Fibroblast of peridontal ligament (primary cell): ENCODE measurements at regions not wholly inside any gene's neighbourhood (a gene's known extent, or its start where the extent isn't known, plus 50 kb on each side); places are given as distances from the start of the nearest gene placed in this dataset.
A peak's percentile ranks its signal among the peaks of the same experiment; 100 is the strongest.

Source experiments
- DNase-seq: peaks from one replicate; pipeline ENCODE4 v3.0.0-alpha.2; 2010; ENCODE audit errors: extremely low read depth

DNA sequence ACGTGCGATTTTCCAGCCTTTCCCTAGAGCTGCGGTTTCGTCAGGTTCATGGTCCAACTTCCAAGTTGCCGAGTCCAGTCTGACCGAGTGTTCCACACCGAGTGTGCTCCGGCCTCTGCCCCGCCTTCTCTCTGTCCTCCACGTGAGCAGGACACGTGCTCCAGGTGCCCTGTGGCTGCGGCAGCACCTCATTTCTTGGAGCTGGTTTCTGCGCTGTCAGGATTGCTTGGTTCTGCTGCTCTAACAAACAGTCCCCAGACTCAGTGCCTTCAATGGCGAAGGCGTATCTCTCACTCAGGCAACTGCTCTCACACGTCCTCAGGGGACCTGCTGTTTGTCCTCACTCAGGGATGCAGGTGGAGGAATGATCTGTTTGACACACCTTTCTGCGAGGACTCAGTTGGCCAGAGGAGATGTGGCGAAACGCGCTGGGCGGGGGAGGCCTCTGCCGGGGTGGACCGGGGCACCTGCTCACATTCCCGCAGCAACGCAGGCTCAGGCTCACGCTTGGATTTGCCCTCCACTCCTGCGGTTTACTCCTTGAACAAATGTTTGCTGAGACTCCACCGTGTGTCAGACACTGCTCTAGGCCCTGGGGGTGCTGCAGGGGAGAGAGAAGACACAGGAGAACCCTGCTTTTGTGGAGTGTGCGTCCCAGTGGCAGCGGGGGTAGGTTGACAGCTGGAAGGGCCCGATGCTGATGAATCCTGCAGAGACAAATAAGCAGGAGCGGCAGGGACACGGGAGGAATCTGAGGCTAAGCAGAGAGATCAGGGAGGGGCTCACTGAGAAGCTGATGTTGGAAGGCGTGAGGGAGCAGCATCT, 63.4 kb upstream of the FBRSL1 start:
- DNase-seq, result no peak

DNA sequence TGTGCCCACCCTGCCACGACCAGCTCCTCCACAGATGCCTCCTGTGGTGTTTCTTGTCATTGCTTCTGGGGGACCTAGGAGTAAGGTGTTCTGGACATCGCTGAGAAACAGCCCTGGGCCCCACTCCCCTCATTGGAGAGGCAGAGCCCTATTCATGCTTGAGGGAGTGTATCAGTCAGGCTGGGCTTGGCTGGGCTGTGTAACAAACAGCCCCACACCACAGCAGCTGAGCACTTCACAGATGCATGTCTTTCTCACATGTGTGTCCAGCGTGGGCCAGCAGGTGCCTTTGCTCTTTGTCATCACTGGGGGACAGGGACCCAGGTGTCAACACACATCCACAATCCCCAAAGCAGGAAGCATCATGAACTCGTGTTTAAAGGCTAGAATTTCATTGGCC, 65.1 kb upstream of the FBRSL1 start:
- no peak for DNase-seq

DNA sequence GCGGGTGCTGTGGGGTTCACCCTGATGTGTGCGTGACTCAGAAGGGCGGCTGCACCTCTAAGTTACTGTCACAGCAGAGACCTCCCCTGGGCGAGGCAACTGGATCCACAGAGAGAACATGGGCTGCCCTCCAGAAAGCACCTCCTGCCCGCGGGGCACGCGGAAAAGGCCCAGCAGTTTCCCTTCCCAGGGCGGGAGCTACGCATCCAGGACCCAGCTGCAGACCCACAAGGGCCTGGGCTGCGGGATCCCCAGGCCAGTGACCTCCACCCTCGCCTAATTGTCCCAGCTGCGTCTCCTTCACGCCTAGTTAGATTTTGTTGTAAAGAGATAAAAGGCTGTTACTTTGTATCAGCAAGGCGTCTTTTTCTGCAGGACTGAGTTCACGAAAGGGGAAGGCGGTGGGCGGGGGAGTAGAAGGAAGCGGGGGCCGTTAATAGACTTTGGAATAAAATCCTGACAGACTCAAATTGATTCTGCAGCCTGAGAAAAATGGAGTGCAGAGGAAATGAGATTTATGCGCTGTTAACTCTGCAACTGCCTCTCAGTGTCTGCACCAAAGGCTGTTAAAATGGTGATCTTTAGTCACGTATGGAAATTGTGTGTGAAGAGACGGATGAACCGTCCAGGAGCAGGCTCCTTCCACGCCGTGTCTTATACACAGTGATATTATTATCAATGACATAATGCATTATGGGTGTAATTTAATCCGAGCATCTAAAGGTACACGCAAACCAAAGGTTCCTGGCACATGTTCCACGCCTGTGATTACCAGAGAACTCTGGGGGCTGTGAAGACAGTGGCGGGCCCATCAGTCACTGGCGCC, 65.9 kb upstream of the FBRSL1 start:
- no peak for DNase-seq

DNA sequence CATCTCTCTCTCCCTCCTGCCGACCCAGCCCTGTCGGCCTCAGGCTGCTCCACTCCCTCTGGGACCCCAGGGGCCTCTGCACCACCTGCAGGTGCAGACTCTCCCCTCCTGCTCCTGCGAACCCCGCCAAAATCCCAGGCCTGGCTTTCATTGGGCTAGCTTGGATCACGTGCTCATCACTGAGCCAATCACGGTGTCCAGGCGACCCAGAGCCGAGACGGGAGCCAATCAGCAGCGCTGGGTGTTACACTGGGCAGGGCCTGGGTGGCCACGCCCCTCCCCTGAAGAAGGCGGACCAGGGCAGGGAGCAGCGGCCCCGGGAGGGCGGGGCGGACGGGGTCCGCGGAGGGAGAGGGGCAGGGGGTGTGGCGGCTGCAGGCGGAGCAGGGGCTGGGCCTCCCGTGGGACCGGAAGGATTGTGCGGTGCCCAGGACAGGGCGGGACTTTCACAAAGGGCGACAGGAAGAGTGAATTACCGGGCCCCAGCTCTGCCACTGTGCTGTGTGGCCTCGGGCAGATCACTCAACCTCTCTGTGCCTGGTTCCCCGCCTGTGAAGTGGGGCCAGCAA, 66.6 kb upstream of the FBRSL1 start:
- DNase-seq, result no peak

DNA sequence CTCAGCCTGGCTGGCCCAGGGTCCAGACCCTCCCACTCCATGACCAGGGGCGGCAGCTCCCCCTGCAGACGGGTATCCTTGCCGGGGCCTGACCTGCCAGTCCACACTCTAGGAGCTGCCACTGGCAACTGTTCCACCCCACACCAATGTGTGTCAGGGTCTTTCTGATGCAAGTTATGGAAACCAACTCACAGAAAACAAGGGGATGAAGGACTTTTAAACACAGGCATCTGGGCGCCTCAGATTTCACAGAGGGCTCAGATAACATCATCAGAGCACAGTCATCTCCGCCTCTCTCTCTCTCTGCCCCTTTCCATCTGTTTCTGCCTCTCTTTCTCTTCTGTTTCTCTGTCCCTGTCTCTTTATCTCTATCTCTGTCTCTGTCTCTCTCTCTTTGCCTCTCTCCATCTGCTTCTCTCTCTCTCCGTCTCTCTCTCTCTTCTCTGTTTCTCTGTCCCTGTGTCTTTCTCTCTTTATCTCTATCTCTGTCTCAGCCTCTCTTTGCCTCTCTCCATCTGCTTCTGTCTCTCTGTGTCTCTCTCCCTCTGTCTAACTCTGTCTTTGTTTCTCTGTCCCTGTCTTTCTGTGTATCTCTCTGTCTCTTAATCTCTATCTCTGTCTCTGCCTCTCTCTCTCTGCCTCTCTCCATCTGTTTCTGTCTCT, 67.4 kb upstream of the FBRSL1 start:
- peak; percentile 68 for DNase-seq

DNA sequence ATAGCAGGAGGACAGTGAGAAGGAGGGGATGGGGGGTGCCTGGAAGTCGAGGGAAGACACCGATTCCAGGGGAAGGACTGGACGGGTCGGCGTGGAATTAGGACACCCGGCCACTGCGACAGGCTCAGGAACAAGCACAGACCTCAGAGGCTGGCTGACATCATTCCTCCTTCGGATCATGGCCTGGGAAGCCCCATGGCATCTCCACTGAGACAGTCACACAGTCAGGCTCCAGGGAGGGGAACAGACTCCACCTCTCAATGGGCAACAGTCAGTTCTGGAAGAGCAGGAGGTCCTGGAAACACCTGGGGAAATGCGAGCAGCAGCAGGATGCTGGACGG, 67.9 kb upstream of the FBRSL1 start:
- DNase-seq, result no peak

DNA sequence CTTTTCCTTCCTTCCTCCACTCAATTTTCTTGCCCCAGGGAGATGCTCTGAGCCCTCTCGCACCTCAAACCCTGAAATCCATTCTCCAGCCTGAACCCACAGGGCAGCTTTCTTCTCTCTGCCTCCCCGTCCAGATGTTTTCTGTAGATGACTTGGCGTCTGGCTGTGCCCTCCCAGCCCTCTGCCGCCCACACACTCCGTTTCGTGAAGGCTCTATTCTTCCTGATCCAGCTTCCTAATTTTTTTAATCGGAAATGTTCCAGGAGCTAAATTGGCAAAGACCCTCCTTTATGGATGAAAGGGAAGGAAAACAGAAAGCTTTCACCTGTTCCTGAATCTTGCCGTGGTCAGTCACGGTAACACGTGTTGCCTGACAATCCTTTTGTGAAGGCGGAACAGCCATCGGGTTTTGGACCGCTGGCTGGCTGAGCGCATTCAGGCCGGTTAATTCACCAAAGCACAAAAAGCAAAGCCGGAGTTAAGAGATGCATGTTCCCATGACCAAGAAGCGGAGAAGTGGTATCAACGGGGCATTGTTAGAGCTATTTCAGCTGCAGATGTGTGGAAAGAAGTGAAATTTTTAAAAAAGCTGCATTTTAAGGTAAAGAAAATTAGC, 70.2 kb upstream of the FBRSL1 start:
- peak; percentile 3 for DNase-seq

DNA sequence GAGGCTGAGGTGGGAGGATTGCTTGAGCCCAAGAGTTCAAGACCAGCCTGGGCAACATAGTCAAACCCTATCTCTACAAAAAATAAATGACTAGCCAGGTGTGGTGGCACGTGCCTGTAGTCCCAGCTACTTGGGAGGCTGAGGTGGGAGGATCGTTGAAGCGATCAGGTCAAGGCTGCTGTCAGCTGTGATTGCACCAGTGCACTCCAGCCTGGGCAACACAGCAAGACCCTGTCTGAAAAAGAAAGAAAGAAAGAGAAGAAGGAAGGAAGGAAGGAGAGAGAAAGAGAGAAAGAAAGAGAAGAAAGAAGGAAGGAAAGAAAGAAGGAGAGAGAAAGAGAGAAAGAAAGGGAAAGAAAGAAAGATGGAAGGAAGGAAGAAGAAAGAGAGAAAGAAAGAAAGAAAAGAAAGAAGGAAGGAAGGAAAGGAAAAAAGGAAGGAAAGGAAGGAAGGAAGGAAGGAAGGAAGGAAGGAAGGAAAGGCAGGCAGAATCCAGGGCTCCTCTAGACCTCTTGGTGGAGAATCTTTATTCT, 71.5 kb upstream of the FBRSL1 start:
- no peak for DNase-seq

DNA sequence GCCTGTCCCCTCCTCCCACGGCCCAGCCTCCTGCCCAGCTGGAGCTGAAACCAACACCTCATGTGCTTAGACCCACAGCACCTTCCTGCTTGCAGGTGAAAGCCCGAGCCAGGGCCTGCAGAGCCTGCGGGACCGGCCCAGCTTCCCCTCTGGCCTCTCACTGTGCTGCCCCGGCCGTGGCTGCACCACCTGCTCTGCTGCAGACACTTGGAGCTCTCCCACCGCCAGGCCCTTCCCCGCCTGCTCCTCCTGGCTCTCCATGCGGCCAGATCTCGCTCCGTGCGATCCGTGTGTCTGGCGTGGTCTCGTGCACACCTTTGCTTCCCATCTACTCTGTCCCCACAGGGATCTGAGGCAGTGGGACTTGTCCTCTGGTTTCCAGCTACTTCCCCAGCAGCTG, 72.2 kb upstream of the FBRSL1 start:
- DNase-seq, result no peak

DNA sequence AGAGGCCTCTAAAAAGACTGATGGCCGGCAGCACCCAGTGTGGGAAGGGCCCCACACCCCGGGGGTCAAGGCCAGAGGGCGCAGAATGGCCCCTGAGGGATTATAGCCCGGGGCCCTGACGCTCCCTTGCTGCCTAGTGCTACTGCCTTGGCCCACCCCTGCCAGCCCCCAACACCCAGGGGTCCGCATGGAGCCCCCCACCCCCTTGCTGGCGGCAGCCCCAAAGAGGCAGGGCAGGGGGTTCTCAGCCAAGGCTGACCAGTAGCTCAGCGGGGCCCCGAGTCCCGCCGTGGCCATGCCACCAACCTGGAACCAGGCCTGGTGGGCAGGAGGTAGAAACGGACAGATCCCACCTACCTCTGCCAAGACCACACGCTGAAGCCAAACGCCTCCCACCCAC, 73.1 kb upstream of the FBRSL1 start:
- no peak for DNase-seq

DNA sequence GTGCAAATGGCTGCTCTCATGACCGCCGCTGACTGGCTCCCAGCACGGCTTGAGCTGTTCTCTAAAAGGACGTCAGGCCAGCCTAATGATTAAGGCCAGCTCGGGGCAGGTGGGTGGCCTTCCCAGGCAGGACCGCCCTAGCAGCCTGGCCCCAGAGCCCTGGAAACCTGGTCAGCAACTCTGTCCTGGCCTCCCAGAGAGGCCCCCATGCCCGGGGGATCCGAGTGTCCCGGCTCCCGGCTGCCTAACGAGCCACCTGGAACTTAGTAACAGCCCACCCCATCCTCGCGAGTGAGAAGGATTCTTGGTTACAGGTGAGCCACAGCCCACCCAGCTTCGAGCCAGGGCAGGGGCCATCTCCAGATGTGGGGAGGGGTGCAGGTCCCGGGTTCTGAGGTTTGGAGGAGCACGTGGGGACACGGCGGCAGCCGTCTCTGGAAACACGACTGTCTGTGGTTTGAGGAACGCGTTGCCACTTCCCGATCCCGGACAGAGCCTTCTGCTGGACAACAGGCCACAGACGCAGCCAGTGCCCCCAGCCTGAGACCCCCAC, 73.8 kb upstream of the FBRSL1 start:
- DNase-seq, result no peak

DNA sequence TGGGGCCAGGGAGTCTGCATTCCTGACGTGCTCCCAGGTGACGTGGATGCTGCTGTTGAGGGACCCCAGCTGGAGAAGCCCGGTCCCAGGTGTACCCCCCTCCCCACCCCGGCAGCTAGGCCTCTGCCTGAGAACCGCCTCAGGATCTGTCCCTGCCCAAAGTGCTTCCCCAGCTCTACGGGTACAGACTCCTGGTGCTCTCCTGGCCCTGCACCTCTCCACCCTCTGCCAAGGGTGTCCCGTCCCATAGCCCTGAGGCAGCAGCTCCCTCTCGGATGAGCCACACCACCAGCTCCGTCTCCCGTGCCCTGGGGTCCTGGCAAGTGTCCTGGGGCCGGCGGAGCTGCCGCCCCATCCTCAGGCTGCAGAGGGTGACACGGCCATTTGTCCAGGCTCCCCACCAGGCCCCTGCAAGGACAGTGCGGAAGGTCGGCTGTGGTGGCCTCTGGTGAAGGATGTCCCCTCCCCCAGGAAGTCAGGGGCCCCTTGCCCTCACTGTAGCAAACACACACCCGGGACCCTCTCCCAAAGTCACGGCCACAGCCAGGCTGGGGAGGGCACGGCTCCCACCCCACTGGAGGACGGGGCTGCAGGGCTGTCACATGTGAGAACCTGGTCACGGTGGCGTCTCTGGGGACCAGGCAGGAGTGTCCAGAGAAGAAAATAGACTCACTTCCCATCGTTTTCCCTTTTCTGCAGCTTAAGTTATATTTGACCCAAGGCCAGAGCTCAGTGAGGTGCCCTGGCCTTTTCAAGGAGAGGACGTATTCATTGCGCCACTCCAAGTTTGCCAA, 74.4 kb upstream of the FBRSL1 start:
- DNase-seq, result no peak

DNA sequence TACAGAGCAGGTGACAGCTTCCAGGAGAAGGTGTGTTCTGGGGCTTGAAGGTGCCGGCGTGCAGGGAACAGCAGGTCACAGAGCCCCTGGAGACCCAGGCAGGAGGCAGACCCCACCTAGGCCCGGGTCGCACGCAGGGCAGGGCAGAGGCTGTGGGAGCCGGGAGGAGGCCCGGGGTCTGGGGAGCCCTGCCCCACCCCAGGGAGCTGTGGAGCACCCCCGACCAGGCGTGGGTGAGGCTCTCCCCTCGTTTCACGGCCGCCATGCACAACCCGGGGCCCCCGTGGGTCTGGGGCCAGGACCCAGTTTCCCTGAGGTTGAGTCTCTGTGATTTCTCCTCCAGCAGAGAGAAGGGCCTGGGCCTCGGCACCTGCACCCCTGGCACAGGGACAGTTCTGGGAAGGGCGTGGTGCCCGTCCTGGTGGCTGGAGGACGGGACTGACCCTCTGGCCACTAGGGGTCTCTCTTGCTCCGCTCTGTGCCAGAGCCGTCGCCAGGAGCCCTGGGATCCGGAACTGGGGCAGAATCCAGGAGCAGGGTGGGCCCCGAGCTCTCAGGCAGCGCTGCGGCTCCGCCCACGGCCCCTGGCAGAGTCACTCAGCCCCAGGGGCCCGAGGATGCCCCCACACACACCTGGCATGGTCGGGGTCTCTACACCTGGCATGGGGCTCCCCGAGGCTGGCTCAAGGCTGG, 75.2 kb upstream of the FBRSL1 start:
- DNase-seq, result peak; percentile 64

DNA sequence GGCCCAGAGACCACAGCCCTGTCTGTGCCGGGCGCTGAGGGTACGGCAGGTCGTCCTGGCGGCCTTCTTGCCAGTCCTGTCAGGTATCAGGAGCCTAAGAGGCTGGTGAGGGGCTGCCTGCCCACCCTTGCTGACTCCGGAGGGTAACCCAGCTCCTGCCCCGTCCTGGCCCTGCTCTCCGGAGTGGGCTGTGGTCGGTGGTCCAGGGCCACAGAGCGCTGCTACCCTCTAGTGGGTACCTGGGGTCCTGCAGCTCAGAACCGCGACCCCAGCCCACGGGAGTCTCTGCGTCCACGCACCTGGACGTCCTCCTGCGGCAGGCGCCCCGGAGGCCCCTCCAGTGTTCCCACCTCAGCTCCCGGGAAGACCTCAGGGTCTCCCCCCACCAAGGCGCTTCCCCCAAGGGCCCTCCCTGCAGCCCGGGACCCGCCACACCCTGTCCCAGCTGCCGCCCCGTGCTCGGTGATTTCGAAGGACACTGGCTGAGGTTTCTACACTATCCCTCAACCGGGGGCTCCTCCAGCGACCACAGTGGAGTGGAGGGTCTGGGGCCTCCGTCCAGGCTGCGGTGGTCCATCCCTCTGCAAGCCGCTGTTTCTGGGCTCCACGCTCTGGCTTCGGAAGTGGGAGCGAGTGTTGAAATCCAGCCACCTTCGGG, 75.9 kb upstream of the FBRSL1 start:
- DNase-seq, result no peak

DNA sequence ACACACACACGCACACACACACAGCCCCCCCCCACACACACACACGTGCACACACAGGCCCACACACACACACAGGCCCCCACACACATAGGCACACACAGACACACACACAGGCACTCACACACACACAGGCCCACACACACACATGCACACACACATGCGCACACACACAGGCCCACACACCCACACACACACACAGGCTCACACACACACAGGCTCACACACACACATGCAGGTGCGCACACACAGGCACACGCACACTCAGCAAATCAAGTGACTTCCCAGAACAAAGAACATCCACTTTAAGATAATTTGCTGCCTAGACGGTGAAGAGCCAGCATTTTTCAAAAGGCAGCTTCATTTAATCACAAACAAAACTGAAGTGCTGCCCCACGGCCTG, 78.5 kb upstream of the FBRSL1 start:
- DNase-seq, result no peak

DNA sequence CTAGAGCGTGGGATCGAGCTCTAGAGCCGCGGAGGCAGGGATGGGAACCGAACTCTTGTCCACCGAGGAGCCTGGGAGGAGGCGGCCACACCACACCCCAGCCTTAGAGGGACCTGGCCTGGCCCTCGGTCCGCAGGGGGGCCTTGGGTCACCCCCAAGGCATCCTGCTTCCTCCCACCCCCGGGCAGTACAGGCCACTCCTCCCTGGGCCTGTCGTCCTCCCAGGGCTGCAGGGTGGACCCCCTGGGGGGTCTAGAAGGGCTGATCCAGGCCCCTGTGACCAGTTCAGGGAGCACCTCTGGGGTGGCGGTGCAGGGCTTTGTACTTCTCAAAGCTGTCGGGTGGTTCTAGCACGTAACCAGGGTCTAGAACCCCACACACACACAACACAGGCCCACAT, 79.1 kb upstream of the FBRSL1 start:
- no peak for DNase-seq

DNA sequence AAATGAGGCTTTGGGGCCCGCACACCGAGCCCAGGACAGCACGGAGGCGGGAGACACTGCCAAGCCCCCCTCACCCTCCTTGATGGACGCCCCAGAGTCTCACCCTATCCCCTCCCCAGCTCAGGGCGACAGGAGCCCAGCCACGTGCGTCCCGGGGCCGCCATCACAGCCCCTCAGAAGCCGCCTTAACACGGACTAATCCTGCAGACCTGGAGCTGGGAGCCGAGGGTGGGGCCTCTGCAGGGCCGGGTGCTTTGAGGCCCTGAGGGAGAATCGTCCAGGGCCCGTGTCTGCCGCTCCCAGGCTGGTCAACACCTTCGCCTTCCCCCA, 79.7 kb upstream of the FBRSL1 start:
- DNase-seq, result no peak

DNA sequence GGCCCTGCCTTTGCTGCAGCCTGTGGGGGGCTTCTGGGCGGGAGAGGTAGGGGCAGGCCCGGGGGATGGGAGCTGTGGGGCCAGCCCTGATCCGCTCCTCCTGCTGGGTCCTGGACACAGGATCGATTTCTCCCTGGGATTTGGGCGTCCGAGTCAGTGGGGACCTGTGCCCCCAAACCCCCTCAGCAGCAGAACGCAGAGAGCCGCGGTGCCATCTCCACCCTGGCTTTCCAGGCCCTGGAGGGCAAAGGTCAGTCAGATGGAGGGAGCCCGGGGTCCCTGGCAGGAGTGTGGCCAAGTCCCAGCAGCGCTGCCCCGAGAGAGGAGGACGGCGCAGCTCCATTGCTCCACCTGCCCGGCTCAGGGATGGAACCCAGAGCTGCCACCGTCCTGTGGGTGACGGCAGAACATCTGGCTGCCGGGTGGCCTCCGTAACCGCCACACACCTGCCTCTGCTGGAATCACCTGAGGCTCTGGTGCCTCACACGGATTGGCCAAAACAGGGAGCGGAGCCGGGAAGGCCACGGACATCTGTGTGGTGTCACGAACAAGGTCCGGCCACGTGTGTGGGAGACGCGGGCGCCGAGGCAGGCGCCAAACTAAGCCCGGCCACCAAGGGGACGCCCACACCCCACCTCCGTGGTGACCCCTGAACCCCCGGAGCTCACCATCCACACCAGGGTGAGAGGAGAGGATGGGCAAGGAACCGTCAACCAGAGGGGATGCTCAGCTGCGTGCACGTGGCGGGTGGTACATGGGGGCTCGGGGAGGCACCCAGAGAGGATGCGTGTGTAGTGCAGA, 80.3 kb upstream of the FBRSL1 start:
- no peak for DNase-seq
